HG02885 (cell line): ENCODE measurements at regions not wholly inside any gene's neighbourhood (a gene's known extent, or its start where the extent isn't known, plus 50 kb on each side); places are given as distances from the start of the nearest gene placed in this dataset.

Experiments
- ATAC-seq: cut with Tn5 transposase; IDR thresholded peaks from one replicate; pipeline ENCODE4 v1.9.1; 2021; ENCODE audit warnings: mild to moderate bottlenecking; ENCODE audit not compliant: unreplicated experiment, poor library complexity

DNA sequence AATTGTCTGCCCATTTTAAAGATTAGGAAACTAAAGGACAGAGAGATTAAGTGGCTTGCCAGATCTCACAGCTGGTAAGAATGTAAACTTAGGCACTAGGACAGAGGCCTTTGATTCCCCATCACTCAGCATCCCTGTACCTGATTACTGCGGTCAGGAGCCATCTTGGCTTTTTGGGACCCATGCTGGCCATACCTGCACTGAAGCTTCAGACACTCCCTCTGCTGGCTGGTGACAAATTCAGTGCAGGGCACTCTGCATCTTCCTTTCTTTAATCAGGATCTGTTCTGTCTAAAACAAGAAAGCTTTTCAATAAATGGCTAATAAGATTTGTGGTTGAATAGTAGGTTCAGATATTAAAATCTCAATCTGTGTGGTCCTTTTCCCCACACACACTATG, 215.5 kb upstream of the RORB start:
- no peak for ATAC-seq

DNA sequence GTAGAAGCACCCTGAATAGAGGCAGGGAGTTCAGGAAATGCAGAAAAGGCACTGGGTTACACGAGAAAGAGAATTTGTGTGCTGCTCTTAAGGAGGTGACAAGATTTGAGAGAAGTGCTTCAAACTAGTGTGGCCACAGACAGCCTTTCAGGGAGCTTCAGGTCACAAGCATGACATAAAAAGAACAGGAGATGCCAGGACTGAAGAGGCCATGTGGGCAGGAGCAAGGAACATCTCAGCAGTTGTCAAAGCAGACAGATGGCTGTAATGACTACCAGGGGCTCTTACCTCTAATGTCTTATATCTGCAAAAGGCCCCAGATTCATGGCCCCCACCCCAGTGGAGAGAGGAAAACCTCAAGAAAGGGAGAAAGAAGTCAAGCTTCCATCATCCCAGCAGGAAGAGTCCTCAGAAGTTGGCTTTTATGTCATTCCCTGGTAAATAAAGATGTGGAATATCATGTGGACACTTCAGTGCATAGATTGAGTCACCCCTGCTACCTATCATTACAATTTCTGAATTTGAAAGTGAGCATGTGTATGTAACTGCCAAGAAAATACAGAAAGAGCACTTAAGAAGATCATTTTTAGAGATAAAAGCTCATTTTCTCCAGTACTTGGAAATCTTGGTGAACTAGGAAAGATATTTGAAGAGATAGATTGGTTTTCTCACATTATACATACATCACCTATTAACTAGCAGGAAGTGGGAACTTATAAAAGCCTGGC, 214.4 kb upstream of the RORB start:
- no peak for ATAC-seq

DNA sequence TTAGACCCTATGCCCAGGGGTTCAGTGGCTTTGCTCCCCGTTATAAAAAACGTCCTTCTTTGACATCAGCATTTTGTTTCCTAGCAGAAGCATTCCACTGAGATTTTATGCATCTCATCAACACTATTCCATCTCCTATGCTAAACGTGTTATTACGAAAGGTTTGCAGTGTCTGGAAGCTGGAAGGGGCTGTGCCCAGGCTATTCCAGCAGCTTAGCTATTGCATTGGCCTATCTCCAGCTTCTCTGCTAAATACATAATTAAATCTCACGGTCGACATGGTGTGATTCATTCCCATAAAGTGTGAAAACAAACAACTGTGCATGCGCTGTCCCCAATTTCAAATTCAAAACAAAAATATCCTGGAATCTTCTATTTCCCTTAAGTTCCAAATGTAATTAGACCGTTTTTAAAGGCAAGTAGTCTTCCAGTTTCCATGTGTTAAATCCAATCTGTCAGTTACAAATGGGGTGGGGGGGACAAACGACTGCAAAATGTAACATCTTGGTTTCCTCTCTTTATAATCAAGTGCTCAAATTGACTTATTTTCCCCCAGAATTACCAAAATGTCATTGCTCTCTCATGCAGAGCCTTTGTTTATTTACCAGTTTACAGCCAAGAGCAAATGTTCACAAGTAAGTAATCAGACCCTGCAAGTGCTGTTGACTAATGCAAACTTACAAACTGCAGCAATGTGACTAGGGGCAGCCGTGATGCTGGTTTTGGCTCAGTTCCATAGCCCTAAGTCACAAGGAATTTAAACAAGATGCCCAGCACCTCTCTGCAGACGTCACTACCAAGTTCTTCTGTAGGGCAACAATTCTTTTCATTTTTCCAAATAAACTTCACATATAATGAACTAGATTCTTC, 212.3 kb upstream of the RORB start:
- no peak for ATAC-seq

DNA sequence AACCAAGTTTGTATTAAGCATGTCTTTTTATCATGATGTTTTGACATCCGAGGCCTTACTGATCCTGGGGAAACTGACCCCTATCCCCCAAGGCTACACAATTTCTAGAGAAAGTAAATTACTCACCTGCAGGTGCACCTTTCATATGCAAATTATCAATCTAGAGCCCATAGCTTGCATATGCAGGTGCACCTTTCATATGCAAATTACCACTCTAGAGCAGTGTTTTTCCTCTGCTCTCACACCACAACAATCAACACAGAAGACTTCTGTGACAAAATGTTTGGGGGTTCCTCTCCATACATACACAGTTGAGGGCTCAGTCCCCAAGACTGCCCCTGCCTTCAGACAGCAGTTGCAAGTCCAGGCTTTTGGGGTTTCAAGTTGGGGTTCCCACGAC, 203.7 kb upstream of the RORB start:
- ATAC-seq, result no peak

DNA sequence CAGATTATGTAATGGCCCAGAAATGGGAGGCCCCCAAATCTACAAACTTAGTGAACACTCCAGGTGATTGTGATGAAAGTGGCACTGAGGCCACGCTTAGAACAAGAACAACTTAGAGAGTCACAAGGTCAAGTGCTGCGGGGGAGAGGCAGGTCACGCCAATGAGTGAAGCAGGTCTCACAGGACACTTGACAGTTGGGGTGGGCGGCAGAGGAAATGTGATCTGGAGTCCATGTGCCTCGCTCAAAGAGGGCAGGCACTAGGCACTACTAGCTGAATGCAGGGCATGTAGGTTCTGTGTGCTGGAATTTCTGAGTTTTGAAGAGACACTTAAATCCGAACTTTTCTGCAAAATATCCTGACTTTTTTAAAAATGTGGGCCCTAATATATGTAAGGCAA, 193.2 kb upstream of the RORB start:
- ATAC-seq, result no peak

- no peak for ATAC-seq
These were observed 192.5 kb upstream of the RORB start for GRCh38 chr9:74304598-74304997.

DNA sequence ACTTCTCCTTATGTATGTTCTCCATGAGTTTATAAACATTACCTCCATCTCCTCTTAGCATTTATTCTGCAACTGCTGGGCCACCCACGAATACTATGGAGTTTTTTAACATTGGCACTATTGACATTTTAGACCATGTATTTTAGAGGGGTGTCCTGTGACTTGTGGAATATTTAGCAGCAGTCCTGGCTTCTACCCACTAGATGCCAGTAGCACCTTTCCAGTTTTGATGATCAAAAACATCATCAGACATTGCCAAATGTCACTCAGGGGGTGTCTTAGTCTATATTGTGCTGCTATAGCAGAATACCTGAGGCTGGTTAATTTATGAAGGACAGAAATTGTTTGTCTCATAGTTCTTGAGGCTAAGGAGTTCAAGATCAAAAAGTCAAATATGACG, 187.5 kb upstream of the RORB start:
- ATAC-seq, result no peak

GRCh38 chr9:74317235-74317634, 179.9 kb upstream of the RORB start:
- ATAC-seq, result no peak

DNA sequence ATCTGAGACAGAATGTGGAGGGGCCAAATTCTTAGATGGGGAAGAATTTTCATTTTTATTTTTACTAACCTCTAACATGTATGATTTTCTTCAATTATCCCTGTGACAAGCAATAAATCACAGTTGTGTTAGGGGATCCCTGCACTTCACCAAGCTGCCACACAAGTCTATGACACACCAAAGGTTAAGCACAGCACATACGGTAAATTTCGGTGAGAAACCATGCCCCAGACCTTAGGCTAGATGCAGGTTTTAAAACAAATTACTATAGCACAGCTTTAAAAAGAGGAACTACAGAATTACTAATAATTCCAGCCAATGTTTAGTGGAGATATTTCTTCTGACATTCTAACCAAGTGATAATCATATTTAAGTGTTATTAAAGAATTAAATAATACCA, 175.7 kb upstream of the RORB start:
- ATAC-seq, result no peak

DNA sequence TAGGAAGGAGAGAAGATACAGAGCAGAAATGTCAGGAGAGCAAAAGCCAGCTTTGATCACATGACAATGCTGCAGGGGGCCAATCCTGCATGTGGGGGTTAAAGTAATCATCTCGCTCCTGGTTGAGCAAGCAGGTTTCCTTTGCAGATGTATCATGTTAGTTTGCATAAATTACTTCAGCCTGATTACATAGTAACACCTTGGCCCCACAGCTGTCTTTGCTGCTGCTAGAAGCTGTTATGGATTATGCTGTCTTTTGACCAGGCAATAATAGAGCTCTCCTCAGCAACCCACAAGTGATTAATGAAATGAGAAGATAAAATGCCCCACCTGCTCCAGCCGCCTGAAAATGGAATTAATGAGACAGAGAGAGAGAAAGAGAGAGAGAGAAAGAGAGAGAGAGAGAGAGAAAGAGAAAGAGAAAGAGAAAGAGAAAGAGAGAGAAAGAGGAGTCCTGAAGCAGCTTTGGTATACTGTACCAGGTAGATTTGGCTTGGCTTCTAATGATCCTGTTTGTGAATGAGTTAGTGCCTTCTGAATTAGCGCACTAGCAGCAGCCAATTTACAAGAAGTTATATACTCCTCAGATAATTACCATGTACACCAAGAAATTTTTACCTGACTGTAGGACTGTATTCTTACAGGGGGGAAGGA, 174.3 kb upstream of the RORB start:
- no peak for ATAC-seq

DNA sequence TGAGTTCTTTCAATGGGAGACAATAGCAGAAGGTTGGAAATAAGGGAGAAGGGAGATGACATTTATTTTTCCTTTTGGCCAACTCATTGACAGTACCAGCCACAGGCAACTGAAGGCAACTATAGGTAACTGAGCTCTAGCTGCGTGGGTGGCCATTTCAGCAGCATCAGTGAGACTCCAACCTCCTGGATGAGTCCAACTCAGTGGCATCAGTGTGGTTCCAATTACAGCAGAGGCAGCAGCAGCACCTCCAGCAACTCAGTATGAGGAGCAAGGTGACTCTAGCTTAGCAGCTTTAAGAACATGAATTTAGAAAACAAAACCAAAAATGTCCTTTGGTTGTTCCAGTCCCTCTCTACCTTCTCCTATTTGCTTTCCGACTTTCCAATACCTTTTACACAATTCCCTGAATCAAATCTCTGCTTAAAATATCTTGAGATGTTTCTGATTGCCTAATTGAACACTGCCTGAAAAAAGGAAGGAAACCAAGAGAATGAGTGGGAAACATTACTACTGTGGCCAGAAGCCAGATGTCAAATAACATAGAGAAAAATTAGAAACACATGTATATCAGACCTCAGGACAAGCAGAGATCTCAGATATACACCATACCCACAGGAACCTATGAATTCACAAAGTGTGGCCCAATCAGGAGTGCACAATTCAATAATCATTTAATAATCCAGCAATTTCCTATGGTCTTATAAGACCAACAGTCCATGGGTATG, 166.5 kb upstream of the RORB start:
- no peak for ATAC-seq

DNA sequence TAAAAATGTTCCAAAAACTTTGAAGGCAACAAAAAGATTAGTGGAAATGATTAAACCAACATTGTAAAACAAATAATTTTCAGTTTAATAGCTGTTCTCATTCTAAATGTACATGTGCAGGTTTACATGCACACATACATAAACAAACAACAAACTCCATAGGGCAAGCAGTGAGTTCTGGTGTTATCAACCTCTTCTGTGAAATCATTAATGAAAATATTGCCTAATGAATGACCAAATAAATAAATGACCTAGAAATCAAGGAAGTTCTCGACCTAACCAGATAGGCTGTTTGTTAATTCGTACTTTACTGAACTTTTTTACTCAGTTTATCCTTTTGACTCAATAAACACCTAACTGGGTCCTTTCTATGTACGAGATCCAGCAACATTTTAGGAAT, 165.5 kb upstream of the RORB start:
- no peak for ATAC-seq

DNA sequence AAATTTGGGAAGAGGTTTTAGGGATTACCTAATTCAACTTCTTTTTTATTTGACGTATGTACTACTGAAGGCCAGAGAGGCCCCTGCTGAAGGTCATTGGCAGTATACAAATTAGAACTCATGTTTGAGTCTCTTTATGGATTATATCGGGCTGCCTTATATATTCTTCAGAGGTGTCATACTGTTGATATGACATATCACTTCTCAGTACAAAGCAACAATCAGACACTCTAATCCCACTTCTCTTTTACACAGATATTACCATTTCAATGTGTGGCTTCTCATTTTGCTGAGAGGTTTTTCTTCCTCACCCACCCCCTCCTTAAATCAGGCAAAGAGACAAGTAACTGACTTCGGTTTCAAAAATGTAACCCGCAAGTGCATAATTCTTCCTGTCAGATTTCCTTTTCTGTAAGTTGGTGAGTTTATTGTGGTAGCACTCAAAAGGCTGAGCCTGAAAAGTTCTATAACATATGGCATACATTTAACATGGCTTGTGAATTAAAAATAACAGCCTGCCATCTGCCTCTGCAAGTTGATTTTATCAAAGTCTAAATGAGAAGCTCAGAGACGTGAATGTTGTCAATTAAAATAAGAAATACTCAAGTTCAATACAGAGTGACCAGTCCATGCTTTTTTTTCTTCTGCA, 163.6 kb upstream of the RORB start:
- ATAC-seq, result no peak

DNA sequence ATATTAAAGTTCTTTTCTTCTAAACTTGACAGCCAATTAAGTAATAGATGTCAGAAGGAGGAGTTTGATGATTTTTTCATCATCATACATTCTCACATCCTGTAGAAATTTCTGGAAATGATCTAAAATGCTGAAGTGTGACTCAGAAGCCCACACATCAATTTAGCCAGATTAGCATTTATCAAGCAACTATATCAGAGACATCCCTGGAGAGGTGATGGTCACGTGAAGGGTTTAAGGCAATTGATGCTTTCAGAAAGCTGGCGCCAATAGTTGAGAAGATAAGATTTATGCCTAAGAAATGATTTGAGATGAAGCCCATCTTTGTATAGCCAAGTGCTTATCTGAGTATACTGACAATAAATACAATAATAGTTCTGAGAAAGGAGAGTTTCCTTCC, 162.9 kb upstream of the RORB start:
- ATAC-seq, result no peak

- no peak for ATAC-seq
These were observed 161.0 kb upstream of the RORB start for GRCh38 chr9:74336161-74336560.

- no peak for ATAC-seq
These were observed 148.4 kb upstream of the RORB start for GRCh38 chr9:74348777-74349176.

DNA sequence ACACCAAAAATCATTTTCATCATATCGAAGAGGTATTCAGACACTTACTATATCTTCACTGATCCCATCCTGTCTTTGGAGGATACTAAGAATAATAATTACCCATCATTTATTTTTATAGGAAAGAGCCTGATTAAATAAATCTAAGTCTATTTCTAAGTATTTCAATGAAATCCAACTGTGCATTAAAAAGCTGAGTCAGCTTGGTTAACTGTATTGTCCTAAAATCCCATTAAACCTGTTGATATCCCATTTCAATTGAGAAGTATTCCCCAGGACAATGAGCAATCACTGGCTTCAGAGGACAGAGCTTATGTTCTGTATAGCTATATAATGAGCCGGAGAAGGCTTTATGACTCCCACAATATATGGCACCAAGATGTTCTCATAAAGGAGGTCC, 142.0 kb upstream of the RORB start:
- ATAC-seq, result no peak

- no peak for ATAC-seq
These were observed 139.6 kb upstream of the RORB start for GRCh38 chr9:74357577-74357976.

DNA sequence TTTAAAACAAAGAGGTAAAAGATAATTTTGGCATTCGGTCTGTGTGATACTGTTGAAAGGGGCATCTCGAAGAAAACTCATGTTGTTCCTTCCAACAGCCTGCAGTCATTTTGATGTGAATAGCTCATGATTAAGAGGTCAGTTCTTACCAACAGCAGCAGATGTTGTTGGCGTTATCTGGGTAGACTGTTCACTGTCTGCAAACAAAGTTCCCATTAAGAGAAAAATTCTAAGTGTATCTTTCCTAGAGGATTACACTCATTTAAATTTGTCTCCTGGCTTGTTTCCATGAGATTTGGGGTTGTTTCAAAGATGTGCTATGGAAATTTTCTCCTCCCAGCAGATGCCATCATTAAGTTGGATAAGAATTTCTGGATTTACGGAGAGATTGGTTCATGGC, 138.2 kb upstream of the RORB start:
- no peak for ATAC-seq

- no peak for ATAC-seq
These were observed 135.6 kb upstream of the RORB start for GRCh38 chr9:74361508-74361907.
